ENCODE measurements at regions not wholly inside any gene's neighbourhood (a gene's known extent, or its start where the extent isn't known, plus 50 kb on each side); places are given as distances from the start of the nearest gene placed in this dataset.

DNA sequence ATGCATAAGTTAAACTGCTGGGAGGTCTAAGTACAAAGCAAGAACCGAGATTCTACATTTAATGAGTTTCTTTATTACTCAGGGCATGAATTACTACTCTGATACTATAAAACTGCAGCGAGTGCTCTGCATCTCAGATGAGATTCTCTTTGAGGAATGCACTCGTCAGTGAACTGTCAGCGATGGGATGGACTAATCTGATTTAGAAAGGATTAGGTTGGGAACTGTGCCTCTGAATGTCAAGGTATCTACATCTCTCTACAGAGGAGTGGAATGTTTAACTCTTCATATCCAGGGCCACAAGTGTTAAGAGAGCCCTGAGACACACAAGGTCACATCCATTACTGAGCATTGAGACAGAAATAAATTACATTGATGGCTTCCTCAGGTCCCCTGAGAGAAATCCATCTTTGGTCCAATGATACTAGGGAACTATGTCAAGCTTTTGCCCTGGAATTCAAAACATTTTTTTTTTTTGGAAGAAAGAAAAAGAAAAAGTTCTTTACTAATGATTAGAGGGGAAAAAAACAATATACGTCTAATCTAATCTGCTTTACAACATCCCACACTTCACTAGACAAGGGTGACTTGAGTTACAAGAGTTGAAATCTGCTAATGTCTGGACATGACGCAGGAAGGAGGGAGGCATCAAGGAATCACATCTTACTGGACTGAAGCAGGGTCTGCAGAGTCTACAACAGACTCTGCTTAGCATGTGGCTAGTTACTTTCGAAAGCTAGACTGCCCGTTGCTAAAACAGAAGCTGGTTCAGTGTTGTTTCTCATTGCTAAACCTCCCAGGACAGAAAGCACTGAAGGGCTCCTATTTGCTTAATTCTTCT, 270.0 kb upstream of the TLE4 start:
- DNase-seq = no peak

- no peak for DNase-seq
Observed at GRCh38 chr9:79302569-79302968, 269.2 kb upstream of the TLE4 start.

DNA sequence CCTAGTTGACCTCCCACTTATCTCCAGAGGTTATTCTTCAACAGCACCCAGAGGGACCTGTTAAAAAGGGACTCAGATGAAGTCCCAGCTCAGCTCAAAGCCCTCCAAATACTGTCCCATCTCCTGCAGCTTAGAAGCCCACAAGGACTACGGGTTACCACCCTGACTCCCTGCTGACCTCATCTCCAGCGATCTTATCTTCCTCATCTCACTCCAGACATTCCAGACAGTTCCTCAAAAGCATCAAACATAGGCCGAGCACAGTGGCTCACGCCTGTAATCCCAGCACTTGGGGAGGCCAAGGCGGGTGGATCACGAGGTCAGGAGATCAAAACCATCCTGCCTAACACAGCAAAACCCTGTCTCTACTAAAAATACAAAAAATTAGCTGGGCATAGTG, 263.8 kb upstream of the TLE4 start:
- no peak for DNase-seq

GRCh38 chr9:79312686-79313421, 258.9 kb upstream of the TLE4 start:
- DNase-seq = no peak

- no peak for DNase-seq
Observed at GRCh38 chr9:79325501-79325900, 246.3 kb upstream of the TLE4 start.

DNA sequence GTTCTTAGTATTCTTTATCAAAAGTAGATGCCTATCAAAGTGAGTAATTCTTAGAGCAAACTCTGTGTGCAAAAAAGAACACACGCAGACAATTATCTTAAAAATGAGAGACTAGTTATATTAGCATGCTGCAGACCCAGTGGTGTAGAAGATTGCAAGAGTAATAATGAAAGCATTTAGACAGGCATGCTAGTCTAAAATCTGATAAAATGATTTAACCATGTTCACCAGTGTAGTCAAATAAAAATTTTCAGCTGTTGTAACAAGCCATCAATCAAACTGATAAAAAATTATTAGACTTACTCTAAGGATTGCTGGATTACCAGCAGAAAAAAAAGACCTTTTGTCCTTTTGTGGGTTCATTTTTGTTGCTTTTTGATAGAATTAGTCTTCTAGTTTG, 241.9 kb upstream of the TLE4 start:
- no peak for DNase-seq

- DNase-seq = no peak
Observed at GRCh38 chr9:79334001-79334400, 237.8 kb upstream of the TLE4 start.

DNA sequence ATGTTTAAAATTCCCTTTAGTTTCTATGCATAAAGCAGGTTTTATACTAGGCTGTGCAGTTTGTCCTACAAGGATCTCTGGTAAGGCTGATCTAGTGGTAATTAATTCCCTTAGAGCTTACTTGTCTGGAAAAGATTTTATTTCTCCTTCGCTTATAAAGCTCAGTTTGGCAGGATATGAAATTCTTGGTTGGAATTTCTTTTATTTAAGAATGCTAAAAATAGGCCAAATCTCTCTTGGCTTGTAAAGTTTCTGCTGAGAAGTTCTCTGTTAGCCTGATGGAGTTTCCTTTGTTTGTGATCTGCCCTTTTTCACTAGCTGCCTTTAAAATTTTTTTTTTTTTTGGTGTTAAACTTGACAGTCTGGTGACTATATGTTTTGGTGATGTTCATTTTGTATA, 237.1 kb upstream of the TLE4 start:
- DNase-seq = no peak

- DNase-seq = no peak
Observed at GRCh38 chr9:79335987-79336386, 235.8 kb upstream of the TLE4 start.

GRCh38 chr9:79341561-79341960, 230.2 kb upstream of the TLE4 start:
- DNase-seq = no peak

DNA sequence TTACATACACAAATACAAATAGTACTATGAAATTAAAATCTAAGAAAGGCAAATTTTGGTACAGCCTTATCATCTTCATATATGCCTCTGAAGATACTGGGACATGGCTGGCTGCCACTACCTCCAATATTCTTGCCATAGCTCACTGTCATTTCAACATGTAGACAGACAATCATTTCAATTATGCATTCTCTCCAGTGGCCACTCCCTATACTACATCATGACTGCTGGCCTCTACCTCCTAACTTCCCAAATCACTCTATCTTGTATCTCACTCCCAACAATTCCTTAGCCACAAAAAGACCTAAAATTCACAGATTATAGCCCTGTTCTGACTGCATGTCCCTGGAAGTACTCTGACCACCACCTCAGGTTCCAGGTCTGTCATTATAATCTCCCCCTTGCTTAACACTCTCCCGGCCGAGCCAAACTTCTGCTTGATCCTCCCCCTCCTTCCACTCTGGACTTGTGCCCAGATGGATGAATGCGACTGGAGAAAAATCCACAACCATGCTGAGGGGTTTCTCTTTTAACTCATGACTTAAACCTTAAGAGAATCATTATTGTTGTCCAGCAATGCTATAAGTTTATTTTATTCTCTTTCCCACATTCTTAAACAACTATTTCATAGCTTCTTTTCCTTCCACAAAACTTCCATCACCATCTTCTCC, 225.3 kb upstream of the TLE4 start:
- no peak for DNase-seq

DNA sequence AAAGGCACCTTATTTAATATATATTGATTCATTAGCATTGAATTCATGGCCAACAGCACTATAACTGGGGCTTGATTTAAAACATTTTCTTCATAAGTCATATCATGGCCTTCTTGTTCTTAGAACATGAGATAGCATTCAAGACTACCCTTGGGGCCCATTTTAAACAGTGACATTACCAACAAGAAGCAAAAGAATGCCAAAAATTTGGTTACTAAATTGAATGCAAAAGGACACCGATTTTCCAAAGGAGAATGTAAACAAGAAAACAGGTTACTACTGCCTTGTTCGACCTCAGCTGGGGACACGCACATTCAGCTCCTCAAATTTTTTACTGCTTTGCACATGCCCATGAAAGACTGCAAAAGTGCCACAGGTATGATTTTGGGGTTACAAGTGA, 219.4 kb upstream of the TLE4 start:
- no peak for DNase-seq

DNA sequence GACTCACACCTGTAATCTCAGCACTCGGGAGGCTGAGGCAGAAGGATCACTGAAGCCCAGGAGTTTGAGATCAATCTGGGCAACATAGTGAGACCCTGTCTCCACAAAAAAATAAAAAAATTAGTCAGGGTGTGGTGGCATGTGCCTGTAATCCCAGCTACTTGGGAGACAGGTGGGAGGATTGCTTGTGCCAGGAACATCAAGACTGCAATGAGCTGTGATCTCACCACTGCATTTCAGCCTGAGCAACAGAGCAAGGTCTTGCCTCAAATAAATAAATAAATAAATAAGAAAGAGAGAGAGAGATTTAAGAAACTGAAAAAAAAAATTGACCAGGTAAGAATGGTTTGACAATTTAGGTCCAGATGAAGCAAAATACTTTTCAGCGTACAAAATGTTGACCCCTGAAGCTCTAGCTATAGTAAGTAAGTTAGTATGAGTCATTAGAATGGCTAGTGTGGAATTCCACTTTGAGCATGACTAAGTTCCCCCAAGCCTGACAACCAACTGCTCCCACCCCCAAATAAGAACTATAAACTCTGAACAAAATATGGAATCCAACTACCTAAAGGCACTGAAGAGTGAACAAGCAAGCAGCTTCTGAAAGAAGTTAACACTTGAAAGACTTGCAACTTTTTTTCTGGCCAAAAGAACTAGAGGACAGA, 217.8 kb upstream of the TLE4 start:
- DNase-seq = no peak

GRCh38 chr9:79357194-79357593, 214.6 kb upstream of the TLE4 start:
- no peak for DNase-seq

GRCh38 chr9:79357616-79358015, 214.1 kb upstream of the TLE4 start:
- peak in 8 of 51 donors; percentile 1 to 10 (median 2) for DNase-seq

- DNase-seq = no peak
Observed at GRCh38 chr9:79360387-79361347, 211.1 kb upstream of the TLE4 start.

GRCh38 chr9:79362100-79363081, 209.4 kb upstream of the TLE4 start:
- DNase-seq = no peak

DNA sequence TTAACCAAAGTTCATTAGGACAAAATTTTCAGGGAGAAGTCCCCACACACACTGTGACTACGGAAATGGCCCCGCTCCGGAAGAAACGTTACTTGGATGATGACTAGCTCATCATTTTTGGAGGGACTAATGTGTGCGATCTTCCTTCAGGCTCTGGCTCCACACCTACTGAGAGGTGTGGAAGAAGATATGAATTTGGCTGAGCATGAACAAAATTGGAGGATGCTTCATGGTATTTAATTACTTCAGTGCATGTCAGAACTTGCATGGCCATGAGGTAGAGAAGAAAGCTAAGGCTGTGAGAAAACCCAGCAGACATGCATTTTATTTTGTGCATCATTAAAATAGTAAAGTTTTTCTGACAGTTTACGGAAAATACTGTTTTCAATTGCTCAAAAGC, 202.1 kb upstream of the TLE4 start:
- no peak for DNase-seq

DNA sequence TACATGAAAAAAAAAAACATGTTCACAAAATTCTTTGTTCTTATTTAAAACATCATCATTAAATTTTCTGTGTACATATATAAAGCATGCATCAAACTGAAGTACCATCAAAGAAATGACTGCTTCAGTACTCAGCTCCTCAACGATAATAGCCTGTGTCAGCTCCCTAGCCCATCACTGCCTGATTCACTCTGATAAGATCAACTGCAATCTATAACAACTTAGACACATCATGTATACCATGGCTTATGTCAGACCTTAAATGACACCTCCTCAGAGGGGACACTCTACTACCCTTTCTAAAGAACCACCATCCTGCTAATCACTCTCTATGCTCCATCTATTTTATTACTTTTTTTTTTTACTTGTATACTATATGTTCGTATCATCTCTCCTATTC, 200.5 kb upstream of the TLE4 start:
- DNase-seq = no peak
